GM19351 (cell line): ENCODE measurements at regions not wholly inside any gene's neighbourhood (a gene's known extent, or its start where the extent isn't known, plus 50 kb on each side); places are given as distances from the start of the nearest gene placed in this dataset.
"Not testable (repeated sequence)": the region's sequence is repeated elsewhere in the genome, so short reads cannot be mapped to it uniquely, and the experiment has no call there.

ENCODE experiments used
- ATAC-seq: cut with Tn5 transposase; IDR thresholded peaks from one replicate; pipeline ENCODE4 v1.9.1; 2021; ENCODE audit warnings: mild to moderate bottlenecking, moderate library complexity; ENCODE audit not compliant: unreplicated experiment

GRCh38 chr4:189834616-189835015, 106.1 kb upstream of the FRG1 start:
- ATAC-seq: no peak

DNA sequence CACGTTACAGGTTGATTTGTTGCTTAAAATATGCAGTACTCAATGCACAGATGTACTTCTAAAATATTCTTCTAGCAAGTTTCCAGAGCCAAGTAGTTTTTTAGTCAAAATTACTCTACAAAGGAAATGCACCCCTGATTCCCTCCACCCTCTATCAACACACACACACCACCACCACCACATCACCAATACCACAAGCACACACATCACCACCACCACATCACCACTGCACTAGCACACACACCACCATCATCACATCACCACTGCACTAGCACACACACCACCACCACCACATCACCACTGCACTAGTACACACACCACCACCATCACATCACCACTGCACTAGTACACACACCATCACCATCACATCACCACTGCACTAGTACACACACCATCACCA, 105.2 kb upstream of the FRG1 start:
- ATAC-seq: no peak

- ATAC-seq: no peak
Measured at GRCh38 chr4:189837471-189837870, 103.2 kb upstream of the FRG1 start.

DNA sequence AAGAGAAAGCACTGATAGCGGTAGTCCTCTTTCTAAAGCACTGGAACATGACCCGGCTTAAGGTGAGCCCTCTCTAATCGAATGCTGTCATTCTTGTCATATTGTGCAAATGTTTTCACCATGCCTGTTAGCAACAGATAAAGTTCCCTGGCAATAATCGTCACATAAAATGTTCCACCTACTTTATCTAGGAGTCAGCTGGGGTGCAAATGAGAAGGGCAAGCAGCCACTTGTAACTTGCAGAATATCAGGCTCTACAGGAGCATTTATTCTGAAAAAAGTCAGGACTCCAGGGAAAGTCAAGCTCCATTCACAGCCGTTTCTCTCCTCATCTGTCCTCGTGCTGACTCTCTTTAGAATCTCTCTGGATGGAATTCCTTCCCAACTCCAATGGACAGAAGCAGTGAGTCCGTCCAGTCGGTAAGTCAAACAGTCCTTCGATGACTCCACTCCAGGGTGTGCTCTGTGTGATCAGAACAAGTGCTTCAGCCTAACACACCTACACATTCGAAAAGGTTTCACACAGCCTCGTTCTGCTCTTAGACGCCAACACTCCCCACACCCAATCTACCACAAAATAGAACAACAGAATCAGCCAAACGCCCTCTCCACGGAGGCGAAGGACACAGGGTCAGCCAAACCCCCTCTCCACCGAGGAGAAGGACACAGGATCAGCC, 101.7 kb upstream of the FRG1 start:
- no peak for ATAC-seq

- ATAC-seq: no peak
Measured at GRCh38 chr4:189840356-189840755, 100.3 kb upstream of the FRG1 start.

- no peak for ATAC-seq
Measured at GRCh38 chr4:189843413-189844009, 97.2 kb upstream of the FRG1 start.

- no peak for ATAC-seq
Measured at GRCh38 chr4:189845145-189845846, 95.4 kb upstream of the FRG1 start.

DNA sequence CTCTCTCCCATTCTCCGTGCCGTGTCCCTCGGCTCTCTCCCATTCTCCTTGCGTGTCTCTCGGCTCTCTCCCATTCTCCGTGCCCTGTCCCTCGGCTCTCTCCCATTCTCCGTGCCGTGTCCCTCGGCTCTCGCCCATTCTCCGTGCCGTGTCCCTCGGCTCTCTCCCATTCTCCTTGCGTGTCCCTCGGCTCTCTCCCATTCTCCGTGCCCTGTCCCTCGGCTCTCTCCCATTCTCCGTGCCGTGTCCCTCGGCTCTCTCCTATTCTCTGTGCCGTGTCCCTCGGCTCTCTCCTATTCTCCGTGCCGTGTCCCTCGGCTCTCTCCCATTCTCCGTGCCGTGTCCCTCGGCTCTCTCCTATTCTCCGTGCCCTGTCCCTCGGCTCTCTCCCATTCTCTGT, 94.6 kb upstream of the FRG1 start:
- ATAC-seq: not testable (repeated sequence)

- ATAC-seq: not testable (repeated sequence)
Measured at GRCh38 chr4:189846608-189847007, 94.1 kb upstream of the FRG1 start.

- not testable (repeated sequence) for ATAC-seq
Measured at GRCh38 chr4:189848672-189849071, 92.0 kb upstream of the FRG1 start.

GRCh38 chr4:189850239-189850856, 90.3 kb upstream of the FRG1 start:
- no peak for ATAC-seq

DNA sequence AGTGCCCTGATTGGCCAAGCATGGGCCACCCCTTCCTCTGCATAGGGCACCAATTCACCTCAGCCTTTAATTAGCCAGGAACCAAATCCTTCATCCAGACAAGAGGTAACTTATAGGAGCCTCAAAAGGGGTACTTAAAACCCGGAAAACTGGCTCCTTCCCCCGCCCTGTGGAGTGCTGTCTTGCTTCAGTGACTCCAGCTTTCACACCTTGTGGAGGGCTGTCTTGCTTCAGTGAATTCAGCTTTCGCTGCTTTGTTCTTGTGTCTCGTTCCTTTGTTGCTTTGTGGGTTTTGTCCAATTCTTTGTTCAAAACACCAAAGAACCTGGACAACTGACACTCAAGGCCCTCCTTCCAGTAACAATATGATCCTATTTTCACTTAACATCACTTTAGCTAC, 82.2 kb upstream of the FRG1 start:
- ATAC-seq: peak; percentile 91

DNA sequence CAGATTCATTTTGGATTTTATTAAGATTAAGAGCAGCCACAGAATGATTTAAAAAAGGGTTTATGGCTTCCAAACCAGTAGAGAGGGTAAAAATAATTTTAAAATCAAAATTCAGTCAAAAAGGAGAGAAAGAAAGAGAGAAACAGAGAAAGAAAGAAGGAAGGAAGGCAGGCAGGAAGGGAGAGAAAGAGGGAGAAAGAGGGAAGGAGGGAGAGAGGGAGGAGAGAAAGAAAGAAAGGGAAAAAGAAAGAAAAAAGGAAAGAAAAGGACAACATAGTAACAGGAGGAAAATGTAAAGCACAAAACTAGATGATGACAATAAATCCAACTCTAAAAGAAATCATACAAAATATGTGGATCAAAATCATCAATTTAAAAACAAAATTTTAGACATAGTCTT, 79.6 kb upstream of the FRG1 start:
- ATAC-seq: no peak

- ATAC-seq: no peak
Measured at GRCh38 chr4:189869236-189869635, 71.4 kb upstream of the FRG1 start.

GRCh38 chr4:189870511-189871234, 70.0 kb upstream of the FRG1 start:
- ATAC-seq: no peak

- ATAC-seq: no peak
Measured at GRCh38 chr4:189874591-189874990, 66.1 kb upstream of the FRG1 start.

DNA sequence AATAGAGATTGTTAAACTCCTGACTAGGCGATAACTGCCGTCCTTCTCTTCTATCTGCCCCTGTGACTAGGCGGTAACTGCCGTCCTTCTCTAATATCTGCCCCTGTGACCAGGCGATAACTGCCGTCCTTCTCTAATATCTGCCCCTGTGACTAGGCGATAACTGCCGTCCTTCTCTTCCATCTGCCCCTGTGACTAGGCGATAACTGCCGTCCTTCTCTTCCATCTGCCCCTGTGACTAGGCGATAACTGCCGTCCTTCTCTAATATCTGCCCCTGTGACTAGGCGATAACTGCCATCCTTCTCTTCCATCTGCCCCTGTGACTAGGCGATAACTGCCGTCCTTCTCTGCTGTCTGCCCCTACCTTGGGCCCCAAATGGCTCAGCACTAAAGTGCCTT, 59.5 kb upstream of the FRG1 start:
- not testable (repeated sequence) for ATAC-seq

DNA sequence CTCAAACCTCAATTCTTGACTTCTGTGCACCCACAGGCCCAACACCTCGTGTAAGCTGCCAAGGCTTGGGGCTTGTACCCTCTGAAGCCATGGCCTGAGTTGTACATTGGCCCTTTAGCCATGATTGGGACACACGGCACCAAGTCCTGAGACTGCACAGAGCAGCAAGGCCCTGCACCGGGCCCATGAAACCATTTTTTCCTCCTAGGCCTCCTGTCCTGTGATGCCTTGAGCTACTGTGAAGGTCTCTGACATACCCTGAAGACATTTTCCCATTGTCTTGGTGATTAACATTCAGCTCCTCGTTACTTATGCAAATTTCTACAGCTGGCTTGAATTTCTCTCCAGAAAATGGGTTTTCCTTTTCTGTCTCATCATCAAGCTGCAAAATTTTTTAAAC, 52.3 kb upstream of the FRG1 start:
- ATAC-seq: not testable (repeated sequence)
